K562 (cell line): ENCODE measurements at regions not wholly inside any gene's neighbourhood (a gene's known extent, or its start where the extent isn't known, plus 50 kb on each side); places are given as distances from the start of the nearest gene placed in this dataset.

Experiments used
- ATAC-seq: fragments of 200-7000 bp; cut with Tn5 transposase; 3 replicates; pipeline ENCODE4 v1.9.1; 2020; ENCODE audit warnings: moderate library complexity
- BruUV-seq: library from RNA; stranded (reverse); fragments of 400-500 nt; replicated peaks from 2 replicates; lab custom pipeline; 2021; lab: Mats Ljungman, UMichigan
- CTCF ChIA-PET: fragments of 300-600 bp; formaldehyde crosslinking; extraction: SDS; loops from one replicate; lab custom pipeline; 2021; ENCODE audit warnings: low intra/inter-chr PET ratio; lab: Yijun Ruan, JAX
- POLR2A ChIA-PET: fragments of 300-600, 350-650 bp; sonication (Branson Sonifier 250); formaldehyde crosslinking; extraction: SDS; loops from one replicate; lab custom pipeline; 2021; ENCODE audit warnings: antibody characterized with exemption, inconsistent platforms; lab: Yijun Ruan, JAX
- DNase-seq, 4 experiments: peaks; one replicate each; pipeline versions ENCODE4 v3.0.0 to v3.0.0-alpha.2; 2011 to 2018; ENCODE audit warnings: low spot score in 3 of 4, mixed read lengths in 3 of 4; ENCODE audit errors: extremely low read depth in 1 of 4
- FAIRE-seq: peaks from 2 replicates; lab custom pipeline; 2011; peaks lifted over from hg19 to GRCh38; lab: Jason Lieb, UNC
- H2AFZ ChIP-seq: 2 replicates; pipeline ENCODE4 v1.6.0; 2011; ENCODE audit warnings: low read depth, low read length, control low read depth, inconsistent platforms
- H3K27ac ChIP-seq: fragments of 200-600 bp; 3 replicates; pipeline ENCODE4 v1.8.0; 2011; ENCODE audit warnings: low read depth, mild to moderate bottlenecking, control low read depth, inconsistent platforms, low read length, moderate library complexity, mixed read lengths; ENCODE audit errors: extremely low read depth
- H3K27me3 ChIP-seq, 2 experiments: fragments of 300-600 bp in 1 of 2; 2 replicates in 1 of 2; 3 replicates in 1 of 2; pipeline versions ENCODE4 v1.6.0 to v1.8.0; 2011; ENCODE audit warnings: inconsistent platforms in 2 of 2, low read length in 2 of 2, mild to moderate bottlenecking in 1 of 2, mixed read lengths in 1 of 2, moderate library complexity in 1 of 2; ENCODE audit not compliant: control insufficient read depth in 2 of 2, insufficient read depth in 2 of 2
- H3K36me3 ChIP-seq: fragments of 300-600 bp; 3 replicates; pipeline ENCODE4 v1.8.0; 2011; ENCODE audit warnings: mild to moderate bottlenecking, low read length, inconsistent platforms; ENCODE audit not compliant: control insufficient read depth, insufficient read depth
- H3K4me1 ChIP-seq, 2 experiments: fragments of 200-600 bp in 1 of 2; replicated peaks in 1 of 2; 2 replicates in 1 of 2; 3 replicates in 1 of 2; pipeline versions ENCODE4 v1.5.1 to v1.8.0; 2011; ENCODE audit warnings: inconsistent platforms in 2 of 2, low read length in 2 of 2, mild to moderate bottlenecking in 1 of 2, mixed read lengths in 1 of 2, moderate library complexity in 1 of 2; ENCODE audit not compliant: control insufficient read depth in 2 of 2, insufficient read depth in 2 of 2
- H3K4me2 ChIP-seq: 2 replicates; pipeline ENCODE4 v1.6.1; 2011; ENCODE audit warnings: low read length, control low read depth, inconsistent platforms, mixed read lengths; ENCODE audit not compliant: insufficient read depth
- H3K4me3 ChIP-seq: fragments of 200-600 bp; sonication (generic), shearing (Covaris generic); 2 replicates; pipeline ENCODE4 v1.5.1; 2016; ENCODE audit warnings: control low read depth, inconsistent platforms
- H3K79me2 ChIP-seq: fragments of 200-600 bp; 3 replicates; pipeline ENCODE4 v1.8.0; 2011; ENCODE audit warnings: low read length, inconsistent platforms; ENCODE audit not compliant: control insufficient read depth, insufficient read depth
- H3K9ac ChIP-seq, 2 experiments: 2 replicates each; pipeline versions ENCODE4 v1.6.0 to v1.6.1; 2011; ENCODE audit warnings: low read depth in 2 of 2, low read length in 2 of 2, control low read depth in 1 of 2, inconsistent platforms in 1 of 2, mild to moderate bottlenecking in 1 of 2, mixed read lengths in 1 of 2; ENCODE audit not compliant: insufficient read depth in 1 of 2
- H3K9me1 ChIP-seq: one replicate; pipeline ENCODE4 v1.6.0; 2011; ENCODE audit warnings: inconsistent platforms, mild to moderate bottlenecking, low read length, moderate library complexity; ENCODE audit not compliant: control insufficient read depth, insufficient read depth
- H3K9me3 ChIP-seq: replicated peaks from 2 replicates; pipeline ENCODE4 v1.5.1; 2011; ENCODE audit warnings: low read depth, low read length, inconsistent platforms; ENCODE audit not compliant: control insufficient read depth, insufficient read depth
- H4K20me1 ChIP-seq: replicated peaks from 2 replicates; pipeline ENCODE4 v1.6.1; 2011; ENCODE audit warnings: low read length, inconsistent platforms, mixed read lengths; ENCODE audit not compliant: control insufficient read depth, insufficient read depth
- DMBX1 ChIP-seq: fragments of 250-450 bp; sonication (Bioruptor Pico); IDR thresholded peaks from 2 replicates; pipeline ENCODE4 v1.8.0; 2022; ENCODE audit warnings: inconsistent platforms, mild to moderate bottlenecking, moderate library complexity, borderline replicate concordance
- HDAC6 ChIP-seq: IDR thresholded peaks from 2 replicates; pipeline ENCODE4 v1.6.1; 2012; ENCODE audit warnings: low read depth, mild to moderate bottlenecking, control low read depth, inconsistent platforms, low read length, moderate library complexity
- HEY1 ChIP-seq: fragments of 250-450 bp; sonication (Bioruptor Pico); IDR thresholded peaks from 2 replicates; pipeline ENCODE4 v1.5.0; 2020; ENCODE audit warnings: mild to moderate bottlenecking, moderate library complexity, borderline replicate concordance
- MBD2 ChIP-seq: sonication (generic); IDR thresholded peaks from 2 replicates; pipeline ENCODE4 v1.6.1; 2016; ENCODE audit warnings: low read depth, borderline replicate concordance
- RBM25 ChIP-seq: fragments of 200-400 bp; formaldehyde crosslinking; IDR thresholded peaks from 2 replicates; pipeline ENCODE4 v1.6.1; 2018; ENCODE audit warnings: low read length, low read depth, moderate library complexity; ENCODE audit not compliant: severe bottlenecking
- SIX5 ChIP-seq, 2 experiments: IDR thresholded peaks; 2 replicates each; pipeline ENCODE4 v1.6.1; 2011; ENCODE audit warnings: low read length in 2 of 2, borderline replicate concordance in 1 of 2, low read depth in 1 of 2, mild to moderate bottlenecking in 1 of 2, moderate library complexity in 1 of 2; ENCODE audit not compliant: insufficient read depth in 1 of 2
- TRIM28 ChIP-seq: fragments of 450-650 bp; IDR thresholded peaks from 2 replicates; pipeline ENCODE4 v1.6.1; 2017
- ZNF184 ChIP-seq: sonication (generic); formaldehyde crosslinking; IDR thresholded peaks from 2 replicates; pipeline ENCODE4 v1.5.0; 2020; ENCODE audit warnings: missing genetic modification reagents
- ZNF23 ChIP-seq: fragments of 250-450 bp; sonication (Bioruptor Pico); IDR thresholded peaks from 2 replicates; pipeline ENCODE4 v1.4.0; 2020; ENCODE audit warnings: mild to moderate bottlenecking
- ZNF507 ChIP-seq: conservative IDR thresholded peaks from 2 replicates; pipeline ENCODE4 v1.6.1; 2017; ENCODE audit warnings: missing genetic modification characterization, missing compliant biosample characterization
- ZNF699 ChIP-seq: fragments of 250-450 bp; sonication (Bioruptor Pico); IDR thresholded peaks from 2 replicates; pipeline ENCODE4 v1.8.0; 2021; ENCODE audit warnings: mild to moderate bottlenecking, moderate library complexity; ENCODE audit not compliant: insufficient replicate concordance
- WGBS: fragments of 100-300 bp; shearing (Covaris generic); methylation state at CpG from one replicate; pipeline ENCODE4 v1.1.6; 2016; ENCODE audit warnings: low coverage, mixed read lengths; ENCODE audit not compliant: insufficient coverage; ENCODE audit errors: missing lambda C conversion rate; 5-methylcytosine and 5-hydroxymethylcytosine counted together
- in situ Hi-C: fragments of 300-500 bp; cut with MboI; formaldehyde crosslinking; loops from 4 replicates; pipeline ENCODE4 v1.15.0; 2018; ENCODE audit warnings: inconsistent platforms, mixed read lengths
- intact Hi-C: fragments of 100-400 bp; cut with micrococcal nuclease; formaldehyde crosslinking; loops from 2 replicates; pipeline ENCODE4 v1.14.2; 2022
- TF ChIP-seq, protein P1 (sequence below): sonication (generic); formaldehyde crosslinking; IDR thresholded peaks from 2 replicates; pipeline ENCODE4 v1.8.0; 2023; ENCODE audit warnings: mild to moderate bottlenecking, missing genetic modification reagents
- TF ChIP-seq, protein P2 (sequence below): fragments of 450-650 bp; IDR thresholded peaks from 2 replicates; pipeline ENCODE4 v1.6.1; 2014; ENCODE audit warnings: low read depth, mild to moderate bottlenecking, moderate library complexity, borderline replicate concordance
- TF ChIP-seq, protein P3 (sequence below): fragments of 250-450 bp; sonication (Bioruptor Pico); IDR thresholded peaks from 2 replicates; pipeline ENCODE4 v1.8.0; 2021; ENCODE audit warnings: moderate library complexity, mild to moderate bottlenecking, inconsistent platforms
- TF ChIP-seq, protein P4 (sequence below): fragments of 450-650 bp; formaldehyde crosslinking; IDR thresholded peaks from 2 replicates; pipeline ENCODE4 v1.4.0; 2022; ENCODE audit warnings: missing genetic modification characterization

DNA sequence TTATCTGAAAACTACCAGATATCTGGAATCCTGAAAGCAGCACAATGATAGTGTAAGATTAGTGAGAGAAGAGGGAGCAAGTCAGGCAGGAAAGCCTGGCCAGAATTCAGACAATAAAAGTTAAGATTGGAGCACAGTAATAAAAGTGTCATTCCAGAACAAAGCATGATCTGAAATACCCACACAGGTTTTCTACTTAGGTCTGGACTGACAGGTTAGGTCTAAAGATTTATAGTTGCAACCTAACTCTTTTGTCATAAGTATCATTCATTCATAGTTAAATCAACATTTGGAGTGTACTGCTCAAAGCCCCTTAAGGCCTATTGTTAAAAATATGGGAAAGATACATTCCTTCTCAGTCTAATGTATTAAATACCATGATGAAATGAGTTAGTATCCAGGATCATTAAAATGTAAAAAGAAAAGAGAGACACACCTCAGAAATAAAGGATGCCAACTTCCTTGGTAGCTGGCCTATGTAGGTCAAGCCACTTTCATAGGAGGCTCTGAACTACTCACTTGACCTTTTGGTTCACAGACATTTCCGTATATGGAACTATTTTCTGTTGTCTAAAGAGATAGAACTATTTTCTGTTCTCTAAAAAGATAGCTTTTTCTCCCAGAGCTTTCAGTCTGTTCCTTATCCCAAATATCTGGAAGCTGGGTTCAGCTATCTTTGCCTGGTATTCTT, 105.2 kb downstream of the FAS start:
- H3K9me1 ChIP-seq = no peaks in the 10 kb centered on the region
- no peak overlapping the region for H3K4me2 ChIP-seq
- intact Hi-C loops = no loop called here
- no peaks in the 10 kb centered on the region for H3K27me3 ChIP-seq
- H3K9me3 ChIP-seq = no peaks in the 10 kb centered on the region
- 0% methylated on average over 1 of the region's 1 CpG for WGBS
- no peaks in the 10 kb centered on the region for H3K36me3 ChIP-seq
- no TSS peak for BruUV-seq
- CTCF ChIA-PET = no interaction called here
- peaks cover 0 to 8% of the 10 kb centered on the region in 2 experiments; a peak in 1 of 5 replicates for H3K4me1 ChIP-seq
- H3K4me3 ChIP-seq = no peak overlapping the region
- H3K79me2 ChIP-seq = no peaks in the 10 kb centered on the region
- H2AFZ ChIP-seq = no peak overlapping the region
- FAIRE-seq = no peak
- no peak for ATAC-seq
- POLR2A ChIA-PET = no interaction called here
- H3K9ac ChIP-seq = no peak overlapping the region
- no peaks in the 10 kb centered on the region for H4K20me1 ChIP-seq
- DNase-seq = no peak
- no peak overlapping the region for H3K27ac ChIP-seq
- in situ Hi-C loops = no loop called here
- no peak for TF ChIP-seq ZNF23 (CRISPR knock-in tag)
- no peak for TF ChIP-seq ZNF699 (CRISPR knock-in tag)
- TF ChIP-seq HEY1 (CRISPR knock-in tag) = no peak
- no peak for TF ChIP-seq DMBX1 (CRISPR knock-in tag)
- TF ChIP-seq, protein P1, sequence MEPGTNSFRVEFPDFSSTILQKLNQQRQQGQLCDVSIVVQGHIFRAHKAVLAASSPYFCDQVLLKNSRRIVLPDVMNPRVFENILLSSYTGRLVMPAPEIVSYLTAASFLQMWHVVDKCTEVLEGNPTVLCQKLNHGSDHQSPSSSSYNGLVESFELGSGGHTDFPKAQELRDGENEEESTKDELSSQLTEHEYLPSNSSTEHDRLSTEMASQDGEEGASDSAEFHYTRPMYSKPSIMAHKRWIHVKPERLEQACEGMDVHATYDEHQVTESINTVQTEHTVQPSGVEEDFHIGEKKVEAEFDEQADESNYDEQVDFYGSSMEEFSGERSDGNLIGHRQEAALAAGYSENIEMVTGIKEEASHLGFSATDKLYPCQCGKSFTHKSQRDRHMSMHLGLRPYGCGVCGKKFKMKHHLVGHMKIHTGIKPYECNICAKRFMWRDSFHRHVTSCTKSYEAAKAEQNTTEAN = no peak
- no peak for TF ChIP-seq HDAC6
- TF ChIP-seq, protein P2, sequence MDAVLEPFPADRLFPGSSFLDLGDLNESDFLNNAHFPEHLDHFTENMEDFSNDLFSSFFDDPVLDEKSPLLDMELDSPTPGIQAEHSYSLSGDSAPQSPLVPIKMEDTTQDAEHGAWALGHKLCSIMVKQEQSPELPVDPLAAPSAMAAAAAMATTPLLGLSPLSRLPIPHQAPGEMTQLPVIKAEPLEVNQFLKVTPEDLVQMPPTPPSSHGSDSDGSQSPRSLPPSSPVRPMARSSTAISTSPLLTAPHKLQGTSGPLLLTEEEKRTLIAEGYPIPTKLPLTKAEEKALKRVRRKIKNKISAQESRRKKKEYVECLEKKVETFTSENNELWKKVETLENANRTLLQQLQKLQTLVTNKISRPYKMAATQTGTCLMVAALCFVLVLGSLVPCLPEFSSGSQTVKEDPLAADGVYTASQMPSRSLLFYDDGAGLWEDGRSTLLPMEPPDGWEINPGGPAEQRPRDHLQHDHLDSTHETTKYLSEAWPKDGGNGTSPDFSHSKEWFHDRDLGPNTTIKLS = no peak
- TF ChIP-seq, protein P3, sequence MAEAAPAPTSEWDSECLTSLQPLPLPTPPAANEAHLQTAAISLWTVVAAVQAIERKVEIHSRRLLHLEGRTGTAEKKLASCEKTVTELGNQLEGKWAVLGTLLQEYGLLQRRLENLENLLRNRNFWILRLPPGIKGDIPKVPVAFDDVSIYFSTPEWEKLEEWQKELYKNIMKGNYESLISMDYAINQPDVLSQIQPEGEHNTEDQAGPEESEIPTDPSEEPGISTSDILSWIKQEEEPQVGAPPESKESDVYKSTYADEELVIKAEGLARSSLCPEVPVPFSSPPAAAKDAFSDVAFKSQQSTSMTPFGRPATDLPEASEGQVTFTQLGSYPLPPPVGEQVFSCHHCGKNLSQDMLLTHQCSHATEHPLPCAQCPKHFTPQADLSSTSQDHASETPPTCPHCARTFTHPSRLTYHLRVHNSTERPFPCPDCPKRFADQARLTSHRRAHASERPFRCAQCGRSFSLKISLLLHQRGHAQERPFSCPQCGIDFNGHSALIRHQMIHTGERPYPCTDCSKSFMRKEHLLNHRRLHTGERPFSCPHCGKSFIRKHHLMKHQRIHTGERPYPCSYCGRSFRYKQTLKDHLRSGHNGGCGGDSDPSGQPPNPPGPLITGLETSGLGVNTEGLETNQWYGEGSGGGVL = no peak
- TF ChIP-seq ZNF507 (tag) = no peak
- no peak for TF ChIP-seq TRIM28
- TF ChIP-seq SIX5 (IDR thresholded peaks at IDR 0.05; ENCODE audit: borderline replicate concordance in 1 of 2, insufficient read depth in 1 of 2, low read depth in 1 of 2, low read length in 2 of 2) = no peak
- TF ChIP-seq MBD2 = no peak
- no peak for TF ChIP-seq RBM25
- TF ChIP-seq ZNF184 = no peak
- TF ChIP-seq, protein P4, sequence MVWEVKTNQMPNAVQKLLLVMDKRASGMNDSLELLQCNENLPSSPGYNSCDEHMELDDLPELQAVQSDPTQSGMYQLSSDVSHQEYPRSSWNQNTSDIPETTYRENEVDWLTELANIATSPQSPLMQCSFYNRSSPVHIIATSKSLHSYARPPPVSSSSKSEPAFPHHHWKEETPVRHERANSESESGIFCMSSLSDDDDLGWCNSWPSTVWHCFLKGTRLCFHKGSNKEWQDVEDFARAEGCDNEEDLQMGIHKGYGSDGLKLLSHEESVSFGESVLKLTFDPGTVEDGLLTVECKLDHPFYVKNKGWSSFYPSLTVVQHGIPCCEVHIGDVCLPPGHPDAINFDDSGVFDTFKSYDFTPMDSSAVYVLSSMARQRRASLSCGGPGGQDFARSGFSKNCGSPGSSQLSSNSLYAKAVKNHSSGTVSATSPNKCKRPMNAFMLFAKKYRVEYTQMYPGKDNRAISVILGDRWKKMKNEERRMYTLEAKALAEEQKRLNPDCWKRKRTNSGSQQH (CRISPR knock-in tag) = no peak
